NCI-H748 treated with DMSO at 0.1 percent for 48 hours (cell line): ENCODE measurements at regions not wholly inside any gene's neighbourhood (a gene's known extent, or its start where the extent isn't known, plus 50 kb on each side); places are given as distances from the start of the nearest gene placed in this dataset.
"Not testable (repeated sequence)": the region's sequence is repeated elsewhere in the genome, so short reads cannot be mapped to it uniquely, and the experiment has no call there.

Source experiments
- DNase-seq: peaks from one replicate; lab custom pipeline; 2025; lab: John Stamatoyannopoulos, UW

- no peak for DNase-seq
Measured at GRCh38 chr12:58419905-58420304, 478.5 kb downstream of the ATP23 start.

DNA sequence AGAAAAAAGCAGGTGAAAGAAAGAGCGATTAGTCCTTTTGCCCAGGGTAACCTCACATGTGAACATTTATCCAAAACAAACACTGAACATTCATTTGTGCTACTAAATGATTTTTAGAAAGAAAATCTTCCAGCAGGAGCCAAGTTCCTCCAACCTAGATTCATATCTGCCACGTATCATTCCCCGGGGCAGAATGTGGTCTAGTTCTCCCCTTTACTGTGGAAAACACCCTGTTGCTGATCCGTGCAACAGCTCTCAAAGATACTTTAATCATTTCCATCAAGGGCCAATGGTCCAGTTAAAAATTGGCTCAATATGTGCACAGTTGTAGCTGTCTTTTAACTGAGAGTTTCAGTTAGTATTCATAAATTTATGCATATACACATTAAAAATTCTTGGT is 479.1 kb downstream of the ATP23 start:
- no peak for DNase-seq

- no peak for DNase-seq
Measured at GRCh38 chr12:58421990-58422389, 480.6 kb downstream of the ATP23 start.

DNA sequence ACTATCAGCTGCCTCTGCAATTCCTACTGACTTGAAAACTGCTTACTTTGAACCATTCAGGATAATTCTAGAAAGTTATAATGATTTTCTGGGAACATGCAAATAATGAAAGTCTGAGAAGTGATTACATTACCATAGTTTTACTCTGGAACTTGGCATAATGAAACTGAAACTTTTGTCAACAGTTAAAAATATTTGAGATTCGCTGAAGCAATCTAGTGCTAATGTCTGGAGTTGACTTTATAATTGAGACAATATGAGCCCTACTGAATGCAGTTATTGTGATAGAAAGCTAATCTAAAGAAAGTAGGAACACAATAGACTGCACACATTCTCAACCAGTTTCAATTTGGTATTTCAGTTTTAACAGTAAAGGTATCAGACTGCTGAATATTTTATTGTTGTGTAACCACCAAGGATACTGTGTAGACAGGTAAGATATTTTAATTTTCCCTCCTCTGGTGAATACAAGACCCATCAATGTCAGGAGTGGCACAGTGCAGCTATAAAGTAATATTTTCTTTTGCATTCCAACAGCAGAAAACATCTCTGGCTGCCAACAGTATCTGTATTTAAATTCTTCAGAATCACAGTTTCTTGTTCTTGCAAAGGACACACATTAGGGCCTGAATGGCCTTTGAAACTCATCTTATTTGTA is 483.5 kb downstream of the ATP23 start:
- no peak for DNase-seq

DNA sequence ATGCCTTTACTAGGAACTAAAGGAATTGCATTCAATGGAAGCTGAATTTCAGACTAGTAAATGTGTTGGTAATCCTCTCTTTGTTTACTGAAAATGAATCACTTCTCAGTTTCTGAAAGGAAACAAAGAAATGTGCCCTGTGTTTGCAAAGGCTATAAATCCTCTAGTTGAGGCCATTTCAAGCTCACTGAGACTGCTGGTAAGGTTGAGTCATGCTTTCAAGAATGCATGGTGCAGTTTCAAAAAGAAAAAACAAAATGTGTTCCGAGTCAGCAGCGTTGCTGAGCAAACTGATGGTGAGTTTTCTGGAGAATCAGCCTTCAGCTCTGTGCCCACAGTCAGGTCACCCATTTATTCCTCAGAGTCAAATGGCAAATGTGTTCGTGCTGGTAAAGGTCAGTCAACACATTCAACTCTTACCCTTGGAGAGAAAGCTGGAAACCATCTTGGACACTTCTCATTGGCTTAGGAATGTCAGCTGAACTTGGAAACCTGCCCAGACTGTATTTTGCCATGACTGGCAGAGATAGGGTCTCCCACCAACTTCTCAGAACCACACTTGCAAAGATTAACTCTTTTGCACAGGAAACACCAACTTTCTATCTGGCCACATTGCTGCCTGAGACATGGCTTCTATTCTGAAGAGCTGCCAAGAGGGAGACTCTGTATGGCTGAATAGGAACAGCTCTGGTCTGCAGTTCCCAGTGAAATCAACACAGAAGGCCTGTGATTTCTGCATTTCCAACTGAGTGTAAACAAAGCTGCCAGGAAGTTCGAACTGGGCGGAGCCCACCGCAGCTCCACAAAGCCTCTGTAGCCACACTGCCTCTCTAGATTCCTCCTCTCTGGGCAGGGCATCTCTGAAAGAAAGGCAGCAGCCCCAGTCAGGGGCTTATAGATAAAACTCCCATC is 484.4 kb downstream of the ATP23 start:
- DNase-seq, result peak; percentile 81

GRCh38 chr12:58426437-58426836 is 485.1 kb downstream of the ATP23 start:
- not testable (repeated sequence) for DNase-seq

DNA sequence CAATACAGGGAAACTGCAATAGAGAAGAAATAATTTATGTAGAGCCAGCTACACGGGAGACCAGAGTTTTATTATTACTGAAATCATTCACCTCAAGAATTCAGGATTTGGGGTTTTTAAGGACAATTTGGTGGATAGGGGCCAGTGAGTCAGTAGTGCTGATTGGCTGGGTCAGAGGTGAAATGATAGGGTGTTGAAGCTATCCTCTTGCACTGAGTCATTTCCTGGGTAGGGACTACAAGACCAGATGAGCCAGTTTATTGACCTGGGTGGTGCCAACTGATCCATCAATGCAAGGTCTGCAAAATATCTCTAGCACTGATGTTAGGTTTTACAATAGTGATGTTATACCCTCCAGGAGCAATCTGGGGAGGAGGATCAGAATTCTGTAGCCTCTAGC is 486.3 kb downstream of the LRIG3 start:
- DNase-seq, result no peak

GRCh38 chr12:58434726-58435125 is 485.6 kb downstream of the LRIG3 start:
- peak; percentile 41 for DNase-seq

DNA sequence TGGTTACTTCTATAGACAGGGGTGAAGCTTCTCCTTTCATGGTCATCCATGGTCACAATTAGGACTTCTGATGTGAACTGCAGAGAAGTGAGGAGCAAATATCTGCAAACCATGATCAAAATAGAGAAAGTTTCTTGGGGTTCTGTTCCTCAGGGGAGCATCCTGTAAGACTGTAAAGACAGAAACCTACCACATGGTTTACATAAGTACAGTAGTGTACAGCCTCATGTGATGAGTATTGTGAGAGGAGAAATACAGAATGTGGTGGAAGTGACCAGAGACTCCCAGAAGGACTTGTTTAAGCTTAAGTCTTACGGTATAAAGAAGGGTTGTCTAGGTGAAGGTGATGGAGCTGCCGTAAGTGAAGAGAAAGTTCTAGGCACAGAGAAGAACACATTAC is 484.7 kb downstream of the LRIG3 start:
- DNase-seq, result no peak

- DNase-seq, result no peak
Measured at GRCh38 chr12:58441483-58441882, 478.8 kb downstream of the LRIG3 start.

DNA sequence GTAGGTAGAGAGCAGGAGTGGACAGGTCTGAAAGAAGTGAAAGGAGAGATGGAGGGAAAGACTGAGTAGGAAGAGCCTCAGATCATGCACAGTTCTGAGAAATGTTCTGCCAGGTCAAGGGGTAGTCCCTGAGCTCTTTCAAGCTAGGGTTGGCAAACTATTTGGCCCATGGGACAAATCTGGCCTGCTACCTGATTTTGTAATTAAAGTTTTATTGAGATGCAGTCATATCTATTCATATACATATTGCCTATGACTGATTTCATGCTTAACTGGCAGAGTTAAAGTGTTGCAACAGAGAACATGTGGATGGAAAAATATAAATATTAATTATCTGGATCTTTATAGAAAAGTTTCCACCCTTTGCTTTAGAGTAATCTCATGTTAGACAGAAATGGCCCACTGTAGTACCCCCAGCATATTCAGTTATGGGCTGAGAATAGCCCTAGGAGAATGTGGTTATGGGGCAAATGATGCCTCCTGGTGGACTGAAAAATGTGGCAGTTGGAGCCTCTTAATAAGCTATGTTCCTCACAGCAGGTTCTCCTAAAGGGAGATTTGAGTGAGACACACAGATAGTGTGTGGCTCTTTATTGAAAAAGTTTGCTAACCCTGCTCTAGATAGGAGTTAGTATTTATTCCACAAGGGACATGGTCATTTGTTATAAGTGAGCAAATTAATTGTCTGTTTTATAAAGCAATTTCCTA is 476.9 kb downstream of the LRIG3 start:
- DNase-seq, result peak; percentile 14

GRCh38 chr12:58443981-58444371 is 476.3 kb downstream of the LRIG3 start:
- no peak for DNase-seq

GRCh38 chr12:58450868-58451482 is 469.3 kb downstream of the LRIG3 start:
- DNase-seq, result no peak

DNA sequence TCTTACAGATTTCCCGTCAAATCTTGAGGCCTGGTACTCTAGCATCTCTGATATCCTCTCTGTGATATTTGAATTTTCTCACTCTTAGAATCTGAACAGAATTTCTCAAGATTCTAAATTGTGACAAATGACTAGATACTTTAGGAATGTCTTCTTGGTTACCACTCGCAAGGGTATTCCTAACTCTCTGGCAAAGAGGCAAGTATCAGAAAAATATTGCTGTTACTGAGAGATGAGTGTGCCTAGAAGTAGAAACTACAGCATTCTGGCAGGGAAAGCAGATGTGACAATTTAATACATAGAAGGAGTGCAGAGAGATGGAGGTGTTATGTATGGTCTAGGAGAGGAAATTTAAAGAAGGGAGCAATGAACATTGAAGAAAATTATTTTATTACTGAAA is 467.8 kb downstream of the LRIG3 start:
- no peak for DNase-seq

DNA sequence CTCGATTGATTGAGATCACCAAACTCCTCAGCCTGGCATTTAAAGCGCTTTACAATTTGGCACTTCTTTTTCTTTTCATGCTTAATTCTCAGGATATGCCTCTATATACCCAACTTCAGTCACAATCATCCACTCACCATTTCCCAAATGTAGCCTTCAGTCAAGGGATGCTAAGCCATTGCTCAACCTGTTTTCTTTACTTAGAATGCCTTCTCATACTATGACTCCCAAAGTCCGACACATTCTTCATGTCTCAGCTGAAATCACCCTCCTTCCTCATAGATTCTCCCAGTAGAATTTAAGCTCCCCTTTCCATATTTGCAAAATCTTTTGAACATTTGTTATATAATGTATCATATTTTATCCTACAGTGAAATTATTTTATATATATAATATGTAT is 467.0 kb downstream of the LRIG3 start:
- no peak for DNase-seq

DNA sequence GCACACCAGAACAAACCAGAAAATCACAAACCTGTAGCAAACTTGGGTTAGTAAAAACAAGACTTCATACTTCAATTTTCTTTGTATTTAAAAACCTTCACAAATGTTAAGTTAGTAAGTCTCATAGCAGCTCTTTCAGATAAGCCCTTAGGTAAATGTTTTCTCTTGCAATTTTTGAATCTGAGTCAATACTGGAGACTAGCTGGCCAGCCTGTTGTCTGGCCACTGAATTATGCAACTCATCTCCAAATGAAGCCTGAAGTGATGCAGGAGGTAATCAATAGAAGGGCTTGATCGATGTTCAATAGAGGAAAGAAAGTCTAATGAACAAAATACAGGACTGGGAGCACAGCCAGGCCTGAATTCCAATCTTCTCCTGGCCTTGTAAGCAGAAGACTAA is 465.2 kb downstream of the LRIG3 start:
- no peak for DNase-seq

GRCh38 chr12:58458102-58458501 is 462.2 kb downstream of the LRIG3 start:
- DNase-seq, result no peak

GRCh38 chr12:58459191-58459590 is 461.1 kb downstream of the LRIG3 start:
- no peak for DNase-seq

GRCh38 chr12:58463051-58463450 is 457.3 kb downstream of the LRIG3 start:
- no peak for DNase-seq

DNA sequence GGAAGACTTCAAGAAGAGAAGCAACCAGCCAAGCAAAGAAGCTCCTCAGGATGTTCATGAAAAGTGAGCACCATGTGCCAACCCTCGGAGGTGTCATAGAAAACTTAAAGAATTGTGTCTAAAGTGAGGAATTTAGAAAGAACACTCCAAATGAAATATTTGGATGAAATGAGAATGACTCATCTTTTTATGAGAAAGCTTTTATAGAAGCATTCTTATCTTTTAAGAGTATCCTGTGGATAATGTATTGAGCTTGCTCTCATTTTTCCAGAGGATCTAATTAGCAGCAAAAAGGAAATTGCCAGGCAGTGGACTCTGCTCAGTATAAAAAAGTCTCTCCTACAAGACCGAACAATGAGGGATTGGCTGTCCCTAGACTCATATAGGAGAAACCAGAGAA is 454.9 kb downstream of the LRIG3 start:
- no peak for DNase-seq

DNA sequence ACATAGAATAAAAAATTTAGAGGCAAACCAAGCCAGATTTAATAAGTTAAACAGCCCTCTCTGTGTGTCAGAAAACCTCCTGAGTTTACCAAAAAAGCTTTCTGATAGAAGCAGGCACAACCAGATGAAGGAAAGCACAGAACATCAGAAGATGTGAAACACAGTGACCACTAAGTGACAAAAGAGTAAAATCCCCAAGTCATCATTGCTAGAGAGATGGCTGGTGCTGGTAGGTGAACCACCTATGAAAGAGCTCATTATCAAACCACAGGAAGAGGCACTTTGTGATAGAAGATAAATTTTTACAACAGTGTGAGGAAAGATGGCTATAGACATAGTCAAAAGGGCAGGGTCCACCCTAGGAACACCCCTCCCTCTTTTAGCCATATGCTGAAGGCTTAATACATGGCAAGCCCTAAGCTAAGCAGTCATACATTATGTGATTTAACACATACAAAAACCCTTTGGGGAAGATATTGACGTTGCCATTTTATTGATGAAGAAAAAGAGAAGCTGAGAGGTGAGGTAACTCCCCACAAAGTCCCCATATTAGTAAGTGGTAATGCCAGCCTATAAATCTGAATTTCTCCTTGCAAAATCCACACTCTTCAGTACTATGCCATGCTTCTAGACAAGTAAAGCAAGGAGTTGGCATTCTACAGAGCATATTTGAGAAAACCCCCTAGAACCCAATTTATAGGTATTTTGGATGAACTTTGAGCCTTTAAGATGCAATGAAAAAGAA is 449.9 kb downstream of the LRIG3 start:
- DNase-seq, result no peak

- no peak for DNase-seq
Measured at GRCh38 chr12:58479401-58479800, 440.9 kb downstream of the LRIG3 start.
